GM19023 (cell line): ENCODE measurements at regions not wholly inside any gene's neighbourhood (a gene's known extent, or its start where the extent isn't known, plus 50 kb on each side); places are given as distances from the start of the nearest gene placed in this dataset.
A peak's percentile ranks its signal among the peaks of the same experiment; 100 is the strongest.

ENCODE experiments used
- ATAC-seq: cut with Tn5 transposase; IDR thresholded peaks from one replicate; pipeline ENCODE4 v1.9.1; 2021; ENCODE audit warnings: mild to moderate bottlenecking, moderate library complexity; ENCODE audit not compliant: unreplicated experiment

GRCh38 chr10:7507887-7508726 lies 97.3 kb upstream of the SFMBT2 start:
- no peak for ATAC-seq

- no peak for ATAC-seq
These were observed 95.7 kb upstream of the SFMBT2 start for GRCh38 chr10:7506571-7506970.

- ATAC-seq = no peak
These were observed 94.4 kb upstream of the SFMBT2 start for GRCh38 chr10:7505196-7505595.

GRCh38 chr10:7503190-7503589 lies 92.4 kb upstream of the SFMBT2 start:
- ATAC-seq = no peak

- no peak for ATAC-seq
These were observed 90.3 kb upstream of the SFMBT2 start for GRCh38 chr10:7501157-7501556.

- no peak for ATAC-seq
These were observed 87.3 kb upstream of the SFMBT2 start for GRCh38 chr10:7498111-7498510.

GRCh38 chr10:7493996-7494395 lies 83.2 kb upstream of the SFMBT2 start:
- no peak for ATAC-seq

- ATAC-seq = no peak
These were observed 81.8 kb upstream of the SFMBT2 start for GRCh38 chr10:7492660-7493046.

- peak; percentile 85 for ATAC-seq
These were observed 81.3 kb upstream of the SFMBT2 start for GRCh38 chr10:7491949-7492659.

- no peak for ATAC-seq
These were observed 80.4 kb upstream of the SFMBT2 start for GRCh38 chr10:7491230-7491629.

- no peak for ATAC-seq
These were observed 77.6 kb upstream of the SFMBT2 start for GRCh38 chr10:7488418-7488829.

- ATAC-seq = no peak
These were observed 76.7 kb upstream of the SFMBT2 start for GRCh38 chr10:7487528-7487927.

GRCh38 chr10:7486528-7486927 lies 75.7 kb upstream of the SFMBT2 start:
- no peak for ATAC-seq

GRCh38 chr10:7485799-7486198 lies 75.0 kb upstream of the SFMBT2 start:
- ATAC-seq = no peak

GRCh38 chr10:7485244-7485556 lies 74.4 kb upstream of the SFMBT2 start:
- ATAC-seq = peak; percentile 1

- ATAC-seq = peak; percentile 67
These were observed 73.8 kb upstream of the SFMBT2 start for GRCh38 chr10:7484456-7485243.

- no peak for ATAC-seq
These were observed 73.0 kb upstream of the SFMBT2 start for GRCh38 chr10:7483848-7484247.

GRCh38 chr10:7482992-7483391 lies 72.2 kb upstream of the SFMBT2 start:
- no peak for ATAC-seq

GRCh38 chr10:7481368-7481765 lies 70.5 kb upstream of the SFMBT2 start:
- no peak for ATAC-seq

GRCh38 chr10:7480742-7481367 lies 70.0 kb upstream of the SFMBT2 start:
- peak; percentile 30 for ATAC-seq
